ENCODE measurements at regions not wholly inside any gene's neighbourhood (a gene's known extent, or its start where the extent isn't known, plus 50 kb on each side); places are given as distances from the start of the nearest gene placed in this dataset.

GRCh38 chr15:94584833-94585244, 353.5 kb downstream of the MCTP2 start:
- CTCF ChIA-PET, result interaction anchor here (1.4 to 4.4 kb wide), 2 partner anchors 86 to 151 kb away, joined by 4 to 39 read pairs; no protein-coding TSS in a partner anchor
- POLR2A ChIA-PET, result no interaction called here
- Mint-ChIP-seq H3K4me3 (no peak overlapping the region), H3K27me3 (ENCODE audit: low read depth) (no peaks in the 10 kb centered on the region; the same call in 1 of the 2 replicates), H3K4me1 (peaks cover 26% of the 10 kb centered on the region), H3K36me3 (no peaks in the 10 kb centered on the region), H3K9me3 (no peaks in the 10 kb centered on the region), H3K27ac (no peak overlapping the region)
- DNase-seq (ENCODE audit: low spot score), result no peak
- no peak for TF ChIP-seq IRF2 (CRISPR knock-in tag; IDR thresholded peaks at IDR 0.05; ENCODE audit: borderline replicate concordance, low read depth)
- TF ChIP-seq, protein P1, sequence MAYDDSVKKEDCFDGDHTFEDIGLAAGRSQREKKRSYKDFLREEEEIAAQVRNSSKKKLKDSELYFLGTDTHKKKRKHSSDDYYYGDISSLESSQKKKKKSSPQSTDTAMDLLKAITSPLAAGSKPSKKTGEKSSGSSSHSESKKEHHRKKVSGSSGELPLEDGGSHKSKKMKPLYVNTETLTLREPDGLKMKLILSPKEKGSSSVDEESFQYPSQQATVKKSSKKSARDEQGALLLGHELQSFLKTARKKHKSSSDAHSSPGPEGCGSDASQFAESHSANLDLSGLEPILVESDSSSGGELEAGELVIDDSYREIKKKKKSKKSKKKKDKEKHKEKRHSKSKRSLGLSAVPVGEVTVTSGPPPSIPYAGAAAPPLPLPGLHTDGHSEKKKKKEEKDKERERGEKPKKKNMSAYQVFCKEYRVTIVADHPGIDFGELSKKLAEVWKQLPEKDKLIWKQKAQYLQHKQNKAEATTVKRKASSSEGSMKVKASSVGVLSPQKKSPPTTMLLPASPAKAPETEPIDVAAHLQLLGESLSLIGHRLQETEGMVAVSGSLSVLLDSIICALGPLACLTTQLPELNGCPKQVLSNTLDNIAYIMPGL (CRISPR knock-in tag; IDR thresholded peaks at IDR 0.05), result no peak
- TF ChIP-seq, protein P2, sequence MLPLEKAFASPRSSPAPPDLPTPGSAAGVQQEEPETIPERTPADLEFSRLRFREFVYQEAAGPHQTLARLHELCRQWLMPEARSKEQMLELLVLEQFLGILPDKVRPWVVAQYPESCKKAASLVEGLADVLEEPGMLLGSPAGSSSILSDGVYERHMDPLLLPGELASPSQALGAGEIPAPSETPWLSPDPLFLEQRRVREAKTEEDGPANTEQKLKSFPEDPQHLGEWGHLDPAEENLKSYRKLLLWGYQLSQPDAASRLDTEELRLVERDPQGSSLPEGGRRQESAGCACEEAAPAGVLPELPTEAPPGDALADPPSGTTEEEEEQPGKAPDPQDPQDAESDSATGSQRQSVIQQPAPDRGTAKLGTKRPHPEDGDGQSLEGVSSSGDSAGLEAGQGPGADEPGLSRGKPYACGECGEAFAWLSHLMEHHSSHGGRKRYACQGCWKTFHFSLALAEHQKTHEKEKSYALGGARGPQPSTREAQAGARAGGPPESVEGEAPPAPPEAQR (CRISPR knock-in tag; IDR thresholded peaks at IDR 0.05), result no peak
- TF ChIP-seq NFATC4 (CRISPR knock-in tag; IDR thresholded peaks at IDR 0.05), result no peak
- TF ChIP-seq PREB (CRISPR knock-in tag; IDR thresholded peaks at IDR 0.05; ENCODE audit: borderline replicate concordance), result no peak
- no peak for TF ChIP-seq NFYB (CRISPR knock-in tag; conservative IDR thresholded peaks at IDR 0.05; ENCODE audit: low read depth)
- TF ChIP-seq ZNF425 (CRISPR knock-in tag; conservative IDR thresholded peaks at IDR 0.05), result no peak
- no peak for TF ChIP-seq HMGA2 (CRISPR knock-in tag; IDR thresholded peaks at IDR 0.05)
- no peak for TF ChIP-seq ETV6 (CRISPR knock-in tag; IDR thresholded peaks at IDR 0.05)
- TF ChIP-seq, protein P3, sequence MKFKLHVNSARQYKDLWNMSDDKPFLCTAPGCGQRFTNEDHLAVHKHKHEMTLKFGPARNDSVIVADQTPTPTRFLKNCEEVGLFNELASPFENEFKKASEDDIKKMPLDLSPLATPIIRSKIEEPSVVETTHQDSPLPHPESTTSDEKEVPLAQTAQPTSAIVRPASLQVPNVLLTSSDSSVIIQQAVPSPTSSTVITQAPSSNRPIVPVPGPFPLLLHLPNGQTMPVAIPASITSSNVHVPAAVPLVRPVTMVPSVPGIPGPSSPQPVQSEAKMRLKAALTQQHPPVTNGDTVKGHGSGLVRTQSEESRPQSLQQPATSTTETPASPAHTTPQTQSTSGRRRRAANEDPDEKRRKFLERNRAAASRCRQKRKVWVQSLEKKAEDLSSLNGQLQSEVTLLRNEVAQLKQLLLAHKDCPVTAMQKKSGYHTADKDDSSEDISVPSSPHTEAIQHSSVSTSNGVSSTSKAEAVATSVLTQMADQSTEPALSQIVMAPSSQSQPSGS (CRISPR knock-in tag; IDR thresholded peaks at IDR 0.05; ENCODE audit: borderline replicate concordance, low read depth), result no peak
- no peak for ATAC-seq

DNA sequence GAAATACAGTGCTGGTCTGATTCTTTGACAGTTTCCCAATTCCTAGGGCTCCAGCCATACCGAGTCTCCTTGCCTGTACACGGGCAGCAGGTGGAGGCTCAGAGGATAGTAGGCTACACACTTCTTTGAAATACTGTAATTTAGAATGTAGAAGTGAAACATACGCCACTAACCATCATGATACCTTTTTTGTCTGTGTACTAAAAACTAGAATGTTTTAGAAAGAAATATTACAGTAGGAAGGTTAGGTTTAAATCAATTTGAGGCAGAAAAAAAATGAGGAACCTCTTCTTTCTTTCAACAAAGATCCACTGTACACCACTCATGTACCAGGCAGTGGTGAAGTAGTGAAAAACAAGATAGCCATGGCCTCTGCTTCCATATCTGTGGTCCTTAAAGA, 354.7 kb downstream of the MCTP2 start:
- TF ChIP-seq, protein P4, sequence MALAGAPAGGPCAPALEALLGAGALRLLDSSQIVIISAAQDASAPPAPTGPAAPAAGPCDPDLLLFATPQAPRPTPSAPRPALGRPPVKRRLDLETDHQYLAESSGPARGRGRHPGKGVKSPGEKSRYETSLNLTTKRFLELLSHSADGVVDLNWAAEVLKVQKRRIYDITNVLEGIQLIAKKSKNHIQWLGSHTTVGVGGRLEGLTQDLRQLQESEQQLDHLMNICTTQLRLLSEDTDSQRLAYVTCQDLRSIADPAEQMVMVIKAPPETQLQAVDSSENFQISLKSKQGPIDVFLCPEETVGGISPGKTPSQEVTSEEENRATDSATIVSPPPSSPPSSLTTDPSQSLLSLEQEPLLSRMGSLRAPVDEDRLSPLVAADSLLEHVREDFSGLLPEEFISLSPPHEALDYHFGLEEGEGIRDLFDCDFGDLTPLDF (CRISPR knock-in tag; IDR thresholded peaks at IDR 0.05), result no peak
- TF ChIP-seq GTF2I (CRISPR knock-in tag; conservative IDR thresholded peaks at IDR 0.05) (no peak), CBFB (CRISPR knock-in tag; IDR thresholded peaks at IDR 0.05; ENCODE audit: low read depth) (no peak), CREB1 (CRISPR knock-in tag; IDR thresholded peaks at IDR 0.05) (no peak), NR2C2 (CRISPR knock-in tag; IDR thresholded peaks at IDR 0.05) (no peak), PREB (CRISPR knock-in tag; IDR thresholded peaks at IDR 0.05; ENCODE audit: borderline replicate concordance) (no peak)
- TF ChIP-seq, protein P5, sequence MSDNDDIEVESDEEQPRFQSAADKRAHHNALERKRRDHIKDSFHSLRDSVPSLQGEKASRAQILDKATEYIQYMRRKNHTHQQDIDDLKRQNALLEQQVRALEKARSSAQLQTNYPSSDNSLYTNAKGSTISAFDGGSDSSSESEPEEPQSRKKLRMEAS (CRISPR knock-in tag; IDR thresholded peaks at IDR 0.05), result no peak
- H3K9me3 Mint-ChIP-seq, result no peaks in the 10 kb centered on the region
- no peaks in the 10 kb centered on the region for H3K36me3 Mint-ChIP-seq
- no peak for DNase-seq (ENCODE audit: low spot score)
- no peaks in the 10 kb centered on the region; the same call in 1 of the 2 replicates for H3K27me3 Mint-ChIP-seq (ENCODE audit: low read depth)
- H3K4me3 Mint-ChIP-seq, result no peak overlapping the region
- ChIA-PET POLR2A (no interaction called here), CTCF (no interaction called here)
- ATAC-seq, result no peak
- no peak overlapping the region for H3K27ac Mint-ChIP-seq
- peaks cover 26% of the 10 kb centered on the region for H3K4me1 Mint-ChIP-seq
